Activated CD4-positive, alpha-beta memory T cell treated with anti-CD3 and anti-CD28 coated beads for 36 hours (primary cell): ENCODE measurements at regions not wholly inside any gene's neighbourhood (a gene's known extent, or its start where the extent isn't known, plus 50 kb on each side); places are given as distances from the start of the nearest gene placed in this dataset.

Source experiments
- CTCF ChIA-PET: fragments of 350-600 bp; sonication (Branson Sonifier 250); formaldehyde crosslinking; loops from one replicate; lab custom pipeline; 2021; ENCODE audit warnings: antibody characterized with exemption, inconsistent platforms; lab: Charles Lee
- POLR2A ChIA-PET: fragments of 350-600 bp; sonication (Branson Sonifier 250); formaldehyde crosslinking; loops from one replicate; lab custom pipeline; 2021; ENCODE audit warnings: antibody characterized with exemption; lab: Charles Lee
- DNase-seq: peaks from one replicate; pipeline ENCODE4 v3.0.0-alpha.2; 2020
- H3K27ac Mint-ChIP-seq: one replicate; pipeline ENCODE4 v1.8.0; 2021; ENCODE audit warnings: mixed read lengths
- H3K27me3 Mint-ChIP-seq: one replicate; pipeline ENCODE4 v1.8.0; 2021; ENCODE audit warnings: mixed read lengths
- H3K36me3 Mint-ChIP-seq: one replicate; pipeline ENCODE4 v1.8.0; 2021; ENCODE audit warnings: mixed read lengths
- H3K4me1 Mint-ChIP-seq: one replicate; pipeline ENCODE4 v1.8.0; 2021; ENCODE audit warnings: low read depth, mixed read lengths
- H3K4me3 Mint-ChIP-seq: one replicate; pipeline ENCODE4 v1.8.0; 2021; ENCODE audit warnings: mild to moderate bottlenecking, mixed read lengths
- H3K9me3 Mint-ChIP-seq: one replicate; pipeline ENCODE4 v1.8.0; 2021; ENCODE audit warnings: mixed read lengths
- intact Hi-C: fragments of 100-400 bp; cut with micrococcal nuclease; formaldehyde crosslinking; loops from one replicate; pipeline ENCODE4 v1.15.1; 2023

GRCh38 chr11:95692526-95693260 is 96.9 kb downstream of the FAM76B start:
- no peak overlapping the region for H3K4me3 Mint-ChIP-seq
- H3K36me3 Mint-ChIP-seq: peaks cover 9% of the 10 kb centered on the region
- intact Hi-C loops: no loop called here
- H3K27me3 Mint-ChIP-seq: no peaks in the 10 kb centered on the region
- peaks cover 26% of the 10 kb centered on the region for H3K4me1 Mint-ChIP-seq
- CTCF ChIA-PET: no interaction called here
- peaks cover 8% of the 10 kb centered on the region for H3K9me3 Mint-ChIP-seq
- no peak overlapping the region for H3K27ac Mint-ChIP-seq
- POLR2A ChIA-PET: no interaction called here
- no peak for DNase-seq

- Mint-ChIP-seq H3K27me3 (no peaks in the 10 kb centered on the region), H3K4me1 (peaks cover 29% of the 10 kb centered on the region), H3K36me3 (peaks cover 5% of the 10 kb centered on the region), H3K27ac (no peak overlapping the region), H3K9me3 (peaks cover 6% of the 10 kb centered on the region), H3K4me3 (no peak overlapping the region)
- ChIA-PET POLR2A (no interaction called here), CTCF (interaction anchor here (1.3 to 3.1 kb wide), 2 partner anchors 12 to 15 kb away, joined by 3 to 8 read pairs; no protein-coding TSS in a partner anchor)
- DNase-seq: no peak
- intact Hi-C loops: no loop called here
Measured at GRCh38 chr11:95690100-95690499, 99.5 kb downstream of the FAM76B start.

- Mint-ChIP-seq H3K27ac (no peak overlapping the region), H3K9me3 (peaks cover 3% of the 10 kb centered on the region), H3K27me3 (no peaks in the 10 kb centered on the region), H3K4me3 (no peak overlapping the region), H3K36me3 (peaks cover 2% of the 10 kb centered on the region), H3K4me1 (peaks cover 40% of the 10 kb centered on the region)
- intact Hi-C loops: loop anchor here (1.0 to 10.0 kb wide), 5 partner anchors 11 to 516 kb away; no protein-coding TSS in a partner anchor
- DNase-seq: no peak
- ChIA-PET CTCF (interaction anchor here (0.7 to 3.1 kb wide), 5 partner anchors 11 to 536 kb away, joined by 3 to 8 read pairs (median 4); no protein-coding TSS in a partner anchor), POLR2A (interaction anchor here (0.8 to 1.4 kb wide), 4 partner anchors 9 to 132 kb away, joined by 3 to 5 read pairs (median 4); no protein-coding TSS in a partner anchor)
Measured at GRCh38 chr11:95688501-95689222, 100.9 kb downstream of the FAM76B start.

DNA sequence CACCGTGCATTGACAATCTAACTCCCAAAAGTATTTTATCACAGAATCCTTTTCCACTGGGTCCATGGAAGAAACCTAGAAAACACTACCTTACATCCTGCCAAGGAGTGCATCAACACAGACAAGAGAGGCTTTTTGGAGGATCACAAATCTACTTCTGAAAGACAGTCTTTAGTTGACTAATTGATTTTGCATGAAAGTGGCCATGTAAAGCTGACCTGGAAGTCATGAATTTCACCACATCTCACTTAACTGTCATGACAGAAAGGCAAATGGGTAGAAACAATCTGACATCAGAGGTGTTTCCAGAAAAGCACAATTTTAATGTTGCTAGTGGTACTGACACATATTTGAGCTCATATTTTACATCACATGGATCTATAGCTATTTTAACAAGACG is 101.6 kb downstream of the FAM76B start:
- no peak overlapping the region for H3K4me3 Mint-ChIP-seq
- no peak for DNase-seq
- CTCF ChIA-PET: interaction anchor here (0.7 to 1.3 kb wide), 4 partner anchors 12 to 536 kb away, joined by 3 to 8 read pairs (median 4); no protein-coding TSS in a partner anchor
- POLR2A ChIA-PET: interaction anchor here (0.8 to 1.4 kb wide), 4 partner anchors 10 to 132 kb away, joined by 3 to 5 read pairs (median 4); no protein-coding TSS in a partner anchor
- H3K27ac Mint-ChIP-seq: no peak overlapping the region
- intact Hi-C loops: loop anchor here (1.0 to 10.0 kb wide), 5 partner anchors 11 to 517 kb away; no protein-coding TSS in a partner anchor
- no peaks in the 10 kb centered on the region for H3K9me3 Mint-ChIP-seq
- peaks cover 46% of the 10 kb centered on the region for H3K4me1 Mint-ChIP-seq
- no peaks in the 10 kb centered on the region for H3K27me3 Mint-ChIP-seq
- peaks cover 2% of the 10 kb centered on the region for H3K36me3 Mint-ChIP-seq

- no peak for DNase-seq
- H3K4me3 Mint-ChIP-seq: no peak overlapping the region
- no peaks in the 10 kb centered on the region for H3K27me3 Mint-ChIP-seq
- no peak overlapping the region for H3K27ac Mint-ChIP-seq
- intact Hi-C loops: loop anchor here (5.0 to 10.0 kb wide), 2 partner anchors 244 to 519 kb away; no protein-coding TSS in a partner anchor
- H3K36me3 Mint-ChIP-seq: peaks cover 1% of the 10 kb centered on the region
- no peaks in the 10 kb centered on the region for H3K9me3 Mint-ChIP-seq
- ChIA-PET POLR2A (no interaction called here), CTCF (interaction anchor here (0.8 to 5.2 kb wide), 3 partner anchors 9 to 20 kb away, joined by 3 to 24 read pairs (median 4); no protein-coding TSS in a partner anchor)
- H3K4me1 Mint-ChIP-seq: peaks cover 64% of the 10 kb centered on the region
Measured at GRCh38 chr11:95686265-95686664, 103.3 kb downstream of the FAM76B start.

GRCh38 chr11:95684701-95685100 is 104.9 kb downstream of the FAM76B start:
- peaks cover 79% of the 10 kb centered on the region for H3K4me1 Mint-ChIP-seq
- H3K27me3 Mint-ChIP-seq: no peaks in the 10 kb centered on the region
- ChIA-PET CTCF (interaction anchor here (0.7 to 5.2 kb wide), 7 partner anchors 21 to 742 kb away, joined by 3 to 24 read pairs (median 3); no protein-coding TSS in a partner anchor), POLR2A (interaction anchor here (1.0 to 1.1 kb wide), 2 partner anchors 14 to 128 kb away, joined by 4 read pairs; no protein-coding TSS in a partner anchor)
- H3K4me3 Mint-ChIP-seq: no peak overlapping the region
- H3K36me3 Mint-ChIP-seq: peaks cover 1% of the 10 kb centered on the region
- peak overlapping the region; percentile 62 for H3K27ac Mint-ChIP-seq
- DNase-seq: no peak
- intact Hi-C loops: loop anchor here (5.0 to 10.0 kb wide), 3 partner anchors 42 to 520 kb away; no protein-coding TSS in a partner anchor
- H3K9me3 Mint-ChIP-seq: no peaks in the 10 kb centered on the region

- Mint-ChIP-seq H3K36me3 (peaks cover 1% of the 10 kb centered on the region), H3K4me3 (no peak overlapping the region), H3K4me1 (peaks cover 84% of the 10 kb centered on the region), H3K9me3 (no peaks in the 10 kb centered on the region), H3K27me3 (no peaks in the 10 kb centered on the region), H3K27ac (peak overlapping the region; percentile 62)
- POLR2A ChIA-PET: interaction anchor here (1.1 kb wide), 1 partner anchor 128 kb away, joined by 4 read pairs; no protein-coding TSS in a partner anchor
- CTCF ChIA-PET: interaction anchor here (0.9 to 5.2 kb wide), 4 partner anchors 22 to 530 kb away, joined by 3 to 24 read pairs (median 4); no protein-coding TSS in a partner anchor
- DNase-seq: no peak
- intact Hi-C loops: loop anchor here (5.0 to 10.0 kb wide), 2 partner anchors 42 to 521 kb away; no protein-coding TSS in a partner anchor
Measured at GRCh38 chr11:95684170-95684569, 105.4 kb downstream of the FAM76B start.

DNA sequence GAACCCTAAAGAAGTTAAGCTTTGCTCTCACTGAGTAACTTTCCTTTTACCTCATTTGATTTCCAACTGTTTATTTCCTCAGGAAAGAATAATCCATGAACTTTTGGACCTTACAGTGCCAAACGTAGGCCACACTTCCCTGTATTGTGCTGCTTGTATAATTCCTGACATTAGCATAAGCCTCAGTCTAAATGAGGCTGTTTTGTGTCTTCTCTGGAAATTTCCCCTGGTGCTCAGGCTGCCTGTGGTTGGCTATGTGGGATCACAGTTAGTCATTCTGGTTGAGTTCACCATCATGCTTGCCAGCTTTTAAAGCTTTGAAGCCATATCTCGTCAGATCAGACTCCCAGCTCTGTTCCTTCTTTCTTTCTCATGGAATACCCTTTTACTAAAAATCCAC is 107.0 kb downstream of the FAM76B start:
- Mint-ChIP-seq H3K36me3 (peaks cover 1% of the 10 kb centered on the region), H3K4me3 (no peak overlapping the region), H3K4me1 (peaks cover 85% of the 10 kb centered on the region), H3K9me3 (no peaks in the 10 kb centered on the region), H3K27ac (peak overlapping the region; percentile 64), H3K27me3 (no peaks in the 10 kb centered on the region)
- ChIA-PET CTCF (interaction anchor here (5.2 kb wide), 1 partner anchor 24 kb away, joined by 24 read pairs; no protein-coding TSS in a partner anchor), POLR2A (interaction anchor here (1.0 to 1.1 kb wide), 2 partner anchors 124 to 126 kb away, joined by 3 read pairs; no protein-coding TSS in a partner anchor)
- intact Hi-C loops: loop anchor here (2.0 to 10.0 kb wide), 3 partner anchors 16 to 522 kb away; no protein-coding TSS in a partner anchor
- DNase-seq: peak; percentile 70

- Mint-ChIP-seq H3K4me3 (peak overlapping the region; percentile 9), H3K27ac (peak overlapping the region; percentile 45), H3K4me1 (peaks cover 85% of the 10 kb centered on the region), H3K36me3 (peaks cover 1% of the 10 kb centered on the region), H3K27me3 (no peaks in the 10 kb centered on the region), H3K9me3 (no peaks in the 10 kb centered on the region)
- POLR2A ChIA-PET: interaction anchor here (0.6 to 1.1 kb wide), 3 partner anchors 17 to 124 kb away, joined by 3 read pairs; no protein-coding TSS in a partner anchor
- DNase-seq: no peak
- intact Hi-C loops: loop anchor here (5.0 to 10.0 kb wide), 2 partner anchors 38 to 524 kb away; no protein-coding TSS in a partner anchor
- CTCF ChIA-PET: interaction anchor here (1.9 kb wide), 1 partner anchor 25 kb away, joined by 15 read pairs; no protein-coding TSS in a partner anchor
Measured at GRCh38 chr11:95680169-95680929, 109.2 kb downstream of the FAM76B start.

DNA sequence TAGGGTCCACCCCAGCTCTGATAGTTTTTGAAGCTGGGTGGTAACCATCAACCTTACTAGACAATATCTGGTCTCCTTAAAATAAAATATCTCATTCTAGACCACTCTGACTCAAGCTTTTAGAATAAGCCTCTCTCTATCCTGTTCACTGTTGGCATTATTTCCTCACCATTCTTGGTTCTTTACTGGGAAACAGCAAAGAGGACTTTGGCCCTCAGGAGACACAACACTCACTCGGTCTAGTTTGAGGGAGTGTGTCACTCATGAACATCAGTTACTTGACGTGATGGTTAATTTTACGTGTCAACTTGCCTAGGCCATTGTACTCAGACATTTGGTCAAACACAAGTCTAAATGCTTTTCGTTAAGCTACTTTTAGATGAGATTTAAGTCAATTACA is 110.6 kb downstream of the FAM76B start:
- Mint-ChIP-seq H3K9me3 (no peaks in the 10 kb centered on the region), H3K36me3 (peaks cover 1% of the 10 kb centered on the region), H3K27me3 (no peaks in the 10 kb centered on the region), H3K27ac (no peak overlapping the region), H3K4me3 (no peak overlapping the region), H3K4me1 (peaks cover 84% of the 10 kb centered on the region)
- no peak for DNase-seq
- intact Hi-C loops: no loop called here
- ChIA-PET CTCF (interaction anchor here (0.6 to 1.7 kb wide), 2 partner anchors 26 to 447 kb away, joined by 3 to 11 read pairs; no protein-coding TSS in a partner anchor), POLR2A (no interaction called here)
